IPS-18c (cell line): ENCODE measurements at regions not wholly inside any gene's neighbourhood (a gene's known extent, or its start where the extent isn't known, plus 50 kb on each side); places are given as distances from the start of the nearest gene placed in this dataset.

ENCODE experiments used
- H3K4me3 ChIP-seq: 2 replicates; pipeline ENCODE4 v1.7.0; 2013; ENCODE audit warnings: low read depth, mild to moderate bottlenecking, low read length, moderate library complexity; ENCODE audit not compliant: insufficient read depth
- H3K9me3 ChIP-seq: one replicate; pipeline ENCODE4 v1.6.1; 2013; ENCODE audit warnings: mild to moderate bottlenecking, low read length, moderate library complexity; ENCODE audit not compliant: control insufficient read depth, insufficient read depth

DNA sequence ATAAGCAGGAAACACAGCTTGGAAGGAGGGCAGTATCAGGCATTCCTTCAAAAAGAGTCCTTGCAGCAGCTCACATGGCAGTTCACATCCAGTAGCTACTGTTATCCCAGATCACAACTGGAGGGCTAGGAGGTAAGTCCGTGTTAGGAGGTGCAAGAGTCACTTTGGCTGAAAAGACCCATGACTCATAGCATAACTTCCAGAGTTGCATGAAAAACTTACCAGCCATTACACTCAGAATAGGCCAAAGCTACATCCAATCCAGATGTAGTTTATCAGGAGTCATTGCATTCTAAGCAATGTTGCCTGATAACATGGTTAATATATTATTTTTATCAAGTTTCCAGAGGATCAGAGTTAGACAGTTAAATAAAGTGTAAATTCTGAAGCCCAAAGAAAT, 1126.4 kb upstream of the SEMA6A start:
- H3K9me3 ChIP-seq = no peaks in the 10 kb centered on the region
- H3K4me3 ChIP-seq = no peak overlapping the region

DNA sequence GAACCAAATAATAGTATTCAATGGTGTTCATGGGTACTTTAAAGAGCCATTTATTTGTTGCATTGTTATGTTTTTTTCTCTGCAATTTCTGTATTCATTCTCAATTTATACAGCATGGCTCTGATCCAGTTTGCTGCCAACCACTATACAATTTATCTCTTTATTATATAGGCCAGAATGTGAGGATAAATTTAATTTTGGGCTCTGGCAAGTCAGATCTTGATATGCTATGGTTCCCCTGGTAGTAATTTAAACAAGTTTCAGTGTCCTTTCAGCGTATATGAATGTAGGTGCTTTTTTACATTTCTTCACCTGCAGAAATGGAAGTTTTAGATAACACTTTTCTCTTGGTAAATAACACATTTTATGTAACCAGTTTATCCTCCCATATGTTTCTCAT, 1118.0 kb upstream of the SEMA6A start:
- Histone ChIP-seq H3K4me3 (no peak overlapping the region), H3K9me3 (no peaks in the 10 kb centered on the region)

DNA sequence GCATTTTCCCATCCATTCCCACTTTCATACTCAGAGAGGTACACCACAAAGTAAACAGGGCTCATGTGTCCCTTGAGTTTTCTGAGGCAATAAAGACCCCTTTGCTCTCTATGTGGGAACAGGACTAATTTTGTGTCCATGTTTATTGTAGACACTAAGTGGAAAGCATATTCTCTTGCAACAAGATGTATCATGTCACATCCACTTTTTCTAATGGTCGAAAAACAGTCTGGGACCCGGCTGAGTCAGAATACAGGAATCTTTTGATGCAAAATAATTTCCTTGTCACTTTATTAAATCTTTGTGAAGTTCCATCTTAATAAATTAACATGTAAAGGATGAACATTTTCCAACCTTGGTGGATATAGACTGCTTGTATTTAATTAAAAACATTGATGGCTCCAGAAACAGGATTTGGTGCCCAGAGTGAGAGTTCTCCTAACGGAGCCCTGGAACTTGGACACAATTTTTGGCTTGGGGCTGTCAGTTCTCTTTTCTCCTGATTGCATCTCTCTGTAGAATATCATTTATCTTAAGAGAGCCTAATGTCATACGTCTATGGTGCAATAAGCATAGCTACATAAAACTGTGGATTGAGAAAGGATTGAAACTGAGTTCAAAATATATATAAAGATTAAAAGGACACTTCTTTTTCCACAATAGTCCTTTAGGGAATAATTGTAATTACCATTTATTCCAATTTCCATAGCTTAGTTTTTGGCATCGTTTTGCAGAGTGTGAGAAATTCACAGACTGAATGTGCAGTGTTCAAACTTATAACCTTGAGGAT, 1116.7 kb upstream of the SEMA6A start:
- Histone ChIP-seq H3K4me3 (no peak overlapping the region), H3K9me3 (no peaks in the 10 kb centered on the region)

- no peak overlapping the region for H3K4me3 ChIP-seq
- no peaks in the 10 kb centered on the region for H3K9me3 ChIP-seq
Observed at GRCh38 chr5:117690612-117691011, 1116.0 kb upstream of the SEMA6A start.

DNA sequence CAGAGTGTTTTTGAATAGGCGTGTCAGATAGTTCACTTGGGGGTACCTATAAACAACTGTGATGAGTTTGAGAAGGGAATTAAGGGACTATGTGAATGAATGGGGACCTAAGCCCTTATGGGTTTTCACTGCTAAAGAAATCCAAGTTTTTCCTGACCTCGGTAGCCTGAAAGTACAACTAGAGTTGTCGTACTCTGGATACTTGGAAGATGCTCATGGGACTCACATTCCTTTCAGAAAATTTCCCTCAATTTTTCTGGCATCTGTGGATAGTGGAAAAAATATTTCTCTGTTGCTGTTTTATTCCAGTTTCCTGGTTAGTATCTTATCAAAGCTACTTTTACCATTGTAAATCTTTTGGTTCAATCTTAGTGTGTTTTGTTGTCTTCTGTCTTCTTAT, 1112.3 kb upstream of the SEMA6A start:
- no peak overlapping the region for H3K4me3 ChIP-seq
- no peaks in the 10 kb centered on the region for H3K9me3 ChIP-seq

GRCh38 chr5:117682416-117682815, 1107.8 kb upstream of the SEMA6A start:
- H3K4me3 ChIP-seq = no peak overlapping the region
- no peaks in the 10 kb centered on the region for H3K9me3 ChIP-seq

DNA sequence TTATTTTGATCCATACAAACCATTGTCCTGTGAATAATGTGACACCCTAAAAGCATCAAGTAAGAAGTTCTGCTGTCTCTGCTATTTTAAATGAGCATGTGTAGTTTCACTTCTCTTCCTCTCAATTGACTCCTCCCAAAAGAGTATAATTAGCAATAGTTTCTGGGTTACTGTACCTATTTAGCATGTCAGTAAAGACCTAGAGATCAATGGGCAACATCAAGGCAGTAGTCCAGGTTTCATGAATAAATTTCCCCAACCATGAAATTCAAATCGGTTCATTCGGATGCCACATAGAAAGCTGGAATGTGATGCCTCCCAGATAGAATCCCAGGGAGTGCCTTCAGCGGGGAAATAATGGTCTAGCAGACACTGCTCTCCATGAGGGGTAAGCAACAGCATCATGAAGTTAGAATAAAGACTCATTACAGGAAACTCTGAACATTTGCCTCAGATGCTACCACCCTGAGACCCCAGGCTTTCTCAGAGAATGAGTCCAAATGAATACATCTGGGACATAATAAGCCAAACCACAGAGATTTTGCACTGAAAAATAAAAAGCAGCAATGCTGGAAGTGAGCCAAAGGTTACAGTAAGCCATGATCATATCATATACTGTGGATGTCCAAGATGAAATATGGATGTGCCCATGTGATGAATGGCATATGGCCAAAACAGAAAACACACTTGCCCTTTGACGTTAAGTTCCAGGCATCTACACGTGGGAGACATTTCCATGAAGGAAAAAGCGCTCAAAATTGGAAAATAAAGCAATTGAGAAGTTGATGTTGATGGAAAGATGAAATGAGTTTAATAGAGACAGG, 1107.0 kb upstream of the SEMA6A start:
- Histone ChIP-seq H3K9me3 (no peaks in the 10 kb centered on the region), H3K4me3 (no peak overlapping the region)

GRCh38 chr5:117680426-117680825, 1105.8 kb upstream of the SEMA6A start:
- H3K9me3 ChIP-seq = no peaks in the 10 kb centered on the region
- no peak overlapping the region for H3K4me3 ChIP-seq

DNA sequence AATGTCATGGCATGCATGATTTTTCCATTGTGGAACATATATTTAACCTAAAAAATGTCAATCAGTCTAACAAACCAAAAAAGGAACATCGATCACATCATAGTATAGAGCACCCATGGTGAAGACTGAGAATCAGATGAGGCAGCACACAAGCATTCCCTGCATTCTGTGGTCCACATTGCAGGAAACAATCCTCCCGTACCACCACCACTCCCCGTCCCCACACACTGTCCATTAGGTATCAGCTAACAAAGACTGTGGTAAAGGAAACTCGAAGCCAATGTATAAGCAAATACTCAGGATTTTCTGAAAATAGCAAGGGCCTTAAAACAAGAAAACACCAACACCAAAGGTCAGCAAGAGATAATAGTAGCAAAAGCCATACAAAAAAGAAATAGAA, 1104.4 kb upstream of the SEMA6A start:
- Histone ChIP-seq H3K9me3 (no peaks in the 10 kb centered on the region), H3K4me3 (no peak overlapping the region)

DNA sequence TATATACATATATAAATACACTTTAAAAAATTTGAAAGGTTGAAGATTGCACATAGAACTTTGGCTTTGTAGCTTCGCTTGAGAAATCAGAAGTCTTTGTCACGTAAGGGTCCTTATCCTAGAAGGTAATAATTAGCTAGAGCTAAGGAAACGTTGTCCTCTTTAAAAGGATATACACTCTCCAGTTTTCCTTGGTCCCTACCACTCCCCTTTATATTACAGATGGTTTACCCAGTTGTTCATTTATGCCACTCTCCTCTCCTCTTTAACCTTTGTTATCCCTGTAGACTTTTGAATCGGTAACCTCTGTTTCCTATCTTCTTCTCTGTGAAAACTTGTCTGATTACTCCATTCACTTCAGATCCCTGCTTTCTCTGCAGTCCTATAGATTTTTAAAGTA, 1101.0 kb upstream of the SEMA6A start:
- H3K4me3 ChIP-seq = no peak overlapping the region
- no peaks in the 10 kb centered on the region for H3K9me3 ChIP-seq

- no peaks in the 10 kb centered on the region for H3K9me3 ChIP-seq
- no peak overlapping the region for H3K4me3 ChIP-seq
Observed at GRCh38 chr5:117671551-117671950, 1096.9 kb upstream of the SEMA6A start.

DNA sequence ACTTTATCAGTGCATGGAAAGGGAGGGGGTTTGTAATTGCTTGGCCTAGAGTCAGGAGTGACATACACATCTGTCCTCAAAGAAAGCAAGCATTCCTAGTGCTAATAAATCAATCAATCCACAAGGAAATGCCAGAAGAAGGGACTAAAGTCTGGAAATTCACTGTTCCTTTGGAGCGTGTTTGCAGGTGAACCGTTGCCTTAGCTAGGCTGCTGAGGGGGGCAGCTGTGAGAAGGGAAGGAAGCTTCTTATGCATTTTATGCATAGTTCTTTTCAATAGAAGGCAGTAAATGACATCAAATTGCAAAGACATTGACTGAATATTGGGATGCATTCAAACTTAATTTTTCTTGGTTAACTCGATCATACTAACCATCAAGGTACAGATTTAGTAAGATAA, 1092.5 kb upstream of the SEMA6A start:
- no peaks in the 10 kb centered on the region for H3K9me3 ChIP-seq
- no peak overlapping the region for H3K4me3 ChIP-seq

DNA sequence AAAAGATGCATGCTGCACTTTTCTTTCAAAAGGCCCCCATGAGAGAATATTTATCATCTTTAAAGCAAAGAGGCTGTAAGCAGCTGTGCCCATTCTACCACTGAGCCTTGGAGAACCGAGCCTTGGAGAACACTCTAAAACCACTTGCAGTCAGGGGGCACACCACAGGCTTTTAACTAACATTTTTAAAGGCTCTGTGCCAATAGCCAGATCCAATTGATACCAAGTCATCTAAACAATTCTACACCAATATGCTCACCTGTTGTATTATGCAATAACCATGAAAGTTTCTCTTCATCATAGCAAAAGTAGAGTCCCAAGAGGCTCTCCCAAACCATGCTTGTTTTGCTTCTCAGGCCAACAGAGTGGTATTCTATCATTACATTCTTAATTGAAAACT, 1090.5 kb upstream of the SEMA6A start:
- H3K4me3 ChIP-seq = no peak overlapping the region
- no peaks in the 10 kb centered on the region for H3K9me3 ChIP-seq

- Histone ChIP-seq H3K9me3 (no peaks in the 10 kb centered on the region), H3K4me3 (no peak overlapping the region)
Observed at GRCh38 chr5:117662361-117662760, 1087.7 kb upstream of the SEMA6A start.

DNA sequence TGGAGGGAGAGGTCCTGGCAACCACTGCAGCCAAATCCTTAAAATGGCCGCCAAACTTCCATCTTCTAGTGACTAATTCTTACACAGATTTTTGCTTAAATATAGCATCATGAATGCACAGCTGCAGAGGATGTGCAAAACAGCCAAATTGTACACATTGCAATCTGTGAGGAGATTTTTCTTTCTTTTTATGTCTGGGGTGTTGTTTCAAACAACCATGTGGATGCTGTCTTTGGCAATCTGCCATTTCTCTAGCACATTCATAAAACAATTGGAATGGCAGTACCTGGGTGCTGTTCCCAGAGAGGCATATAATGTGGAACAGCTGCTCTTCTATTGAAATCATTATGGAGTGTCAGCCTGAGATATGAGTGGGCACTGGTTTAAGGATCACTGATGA, 1082.9 kb upstream of the SEMA6A start:
- Histone ChIP-seq H3K4me3 (no peak overlapping the region), H3K9me3 (no peaks in the 10 kb centered on the region)

DNA sequence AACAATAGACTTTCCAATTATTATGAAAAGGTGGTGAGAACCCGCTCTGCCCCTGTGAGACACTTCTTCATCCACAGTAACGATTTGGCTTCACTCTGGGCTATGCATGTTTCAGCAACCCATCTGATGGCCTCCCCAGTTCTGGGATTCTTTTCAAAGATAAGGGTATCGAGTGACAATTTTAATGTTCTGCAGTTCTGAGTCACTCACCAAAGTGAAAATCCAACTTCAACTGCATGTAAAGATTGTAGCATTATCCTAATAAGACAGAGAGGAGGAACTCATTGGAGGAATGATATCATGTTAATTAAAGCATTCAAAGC, 1078.3 kb upstream of the SEMA6A start:
- no peaks in the 10 kb centered on the region for H3K9me3 ChIP-seq
- no peak overlapping the region for H3K4me3 ChIP-seq

DNA sequence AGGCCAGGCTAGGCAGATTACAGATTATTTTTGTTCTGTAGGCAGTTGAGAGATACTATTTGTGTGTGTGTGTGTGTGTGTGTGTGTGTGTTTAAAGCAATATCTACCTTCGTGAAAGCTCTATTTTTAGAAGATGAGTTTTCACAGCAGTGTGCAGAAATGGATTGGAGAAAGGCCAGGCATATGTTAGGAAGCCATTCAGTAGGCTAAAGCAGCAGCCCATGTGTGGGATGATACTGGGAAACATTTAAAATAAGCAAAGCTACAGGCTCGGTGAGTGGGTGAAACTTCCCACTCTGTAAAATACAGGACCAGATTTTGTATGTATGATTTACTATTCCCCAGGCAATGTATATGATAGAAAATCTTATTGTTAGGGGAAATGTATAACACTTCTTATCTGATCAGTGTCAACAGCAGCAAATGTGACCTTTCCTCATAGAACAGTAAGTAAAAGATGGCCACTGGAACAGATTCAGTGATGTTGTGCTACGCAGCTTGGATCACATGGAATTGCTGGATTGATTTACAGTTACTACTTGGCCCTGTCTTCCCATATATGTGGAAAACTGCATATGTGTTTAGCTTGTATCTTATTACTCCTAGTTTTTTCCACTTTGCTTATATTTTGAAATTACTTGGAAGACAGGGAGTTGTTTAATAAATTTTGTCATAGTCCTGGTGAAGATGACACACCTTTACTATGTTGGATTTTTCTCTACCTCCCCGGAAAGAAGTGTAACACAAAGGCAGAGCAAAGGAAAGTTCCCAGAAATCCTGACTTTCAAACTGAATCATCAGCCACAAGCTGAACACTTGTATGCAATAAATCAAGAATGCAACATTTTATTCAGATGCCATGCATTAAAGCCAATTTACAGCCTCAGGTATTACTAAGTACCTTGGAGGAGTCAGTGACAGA, 1077.7 kb upstream of the SEMA6A start:
- H3K9me3 ChIP-seq = no peaks in the 10 kb centered on the region
- H3K4me3 ChIP-seq = no peak overlapping the region

- H3K9me3 ChIP-seq = no peaks in the 10 kb centered on the region
- H3K4me3 ChIP-seq = no peak overlapping the region
Observed at GRCh38 chr5:117649821-117650220, 1075.2 kb upstream of the SEMA6A start.
